Keratinocyte (primary cell): ENCODE measurements at regions not wholly inside any gene's neighbourhood (a gene's known extent, or its start where the extent isn't known, plus 50 kb on each side); places are given as distances from the start of the nearest gene placed in this dataset.

Experiments
- DNase-seq: peaks from one replicate; pipeline ENCODE4 v3.0.0-alpha.2; 2011; ENCODE audit warnings: low read depth, missing footprints, low spot score
- FAIRE-seq: peaks from 2 replicates; lab custom pipeline; 2011; peaks lifted over from hg19 to GRCh38; lab: Jason Lieb, UNC
- H2AFZ ChIP-seq: 2 replicates; pipeline ENCODE4 v1.6.0; 2012; ENCODE audit warnings: low read length, control low read depth, inconsistent platforms; ENCODE audit not compliant: control insufficient read depth
- H3K27ac ChIP-seq: 2 replicates; pipeline ENCODE4 v1.5.1; 2011; ENCODE audit warnings: low read length; ENCODE audit not compliant: control insufficient read depth, insufficient read depth
- H3K27me3 ChIP-seq: 3 replicates; pipeline ENCODE4 v1.6.0; 2011; ENCODE audit warnings: low read length; ENCODE audit not compliant: control insufficient read depth, insufficient read depth; ENCODE audit errors: extremely low read depth
- H3K36me3 ChIP-seq, 2 experiments: 2 replicates in 1 of 2; 3 replicates in 1 of 2; pipeline ENCODE4 v1.5.1; 2011; ENCODE audit warnings: low read length in 2 of 2, mild to moderate bottlenecking in 1 of 2; ENCODE audit not compliant: control insufficient read depth in 2 of 2, insufficient read depth in 2 of 2; ENCODE audit errors: extremely low read depth in 1 of 2
- H3K4me1 ChIP-seq: 3 replicates; pipeline ENCODE4 v1.5.1; 2011; ENCODE audit warnings: low read length; ENCODE audit not compliant: control insufficient read depth, insufficient read depth; ENCODE audit errors: extremely low read depth
- H3K4me2 ChIP-seq: 3 replicates; pipeline ENCODE4 v1.6.0; 2011; ENCODE audit warnings: low read depth, low read length; ENCODE audit not compliant: control insufficient read depth, insufficient read depth; ENCODE audit errors: extremely low read depth
- H3K4me3 ChIP-seq, 3 experiments: fragments of 200-600 bp in 1 of 3; sonication (generic) in 1 of 3; 2 replicates in 2 of 3; 3 replicates in 1 of 3; pipeline ENCODE4 v1.5.1; 2011 to 2016; ENCODE audit warnings: low read length in 3 of 3, mild to moderate bottlenecking in 3 of 3, control low read depth in 2 of 3, inconsistent platforms in 1 of 3, low read depth in 1 of 3, mixed read lengths in 1 of 3, mixed run types in 1 of 3, moderate library complexity in 1 of 3; ENCODE audit not compliant: control insufficient read depth in 2 of 3, insufficient read depth in 2 of 3; ENCODE audit errors: extremely low read depth in 1 of 3
- H3K79me2 ChIP-seq: 2 replicates; pipeline ENCODE4 v1.6.0; 2012; ENCODE audit warnings: low read length; ENCODE audit not compliant: control insufficient read depth, insufficient read depth
- H3K9ac ChIP-seq: 3 replicates; pipeline ENCODE4 v1.6.0; 2011; ENCODE audit warnings: low read length; ENCODE audit not compliant: control insufficient read depth, insufficient read depth; ENCODE audit errors: extremely low read depth
- H3K9me1 ChIP-seq: 3 replicates; pipeline ENCODE4 v1.6.0; 2011; ENCODE audit warnings: low read length; ENCODE audit not compliant: control insufficient read depth, insufficient read depth; ENCODE audit errors: extremely low read depth
- H3K9me3 ChIP-seq: 2 replicates; pipeline ENCODE4 v1.5.1; 2012; ENCODE audit warnings: low read depth, low read length; ENCODE audit not compliant: control insufficient read depth
- H4K20me1 ChIP-seq: 3 replicates; pipeline ENCODE4 v1.6.0; 2011; ENCODE audit warnings: low read length; ENCODE audit not compliant: control insufficient read depth, insufficient read depth; ENCODE audit errors: extremely low read depth
- CTCF ChIP-seq, 3 experiments: IDR thresholded peaks in 1 of 3; conservative IDR thresholded peaks in 1 of 3; optimal IDR thresholded peaks in 1 of 3; 2 replicates in 2 of 3; 3 replicates in 1 of 3; pipeline versions ENCODE3 to v1.5.1; 2011; ENCODE audit warnings: low read length in 3 of 3, mild to moderate bottlenecking in 3 of 3, moderate library complexity in 2 of 3, control low read depth in 1 of 3, inconsistent platforms in 1 of 3; ENCODE audit not compliant: insufficient read depth in 2 of 3; ENCODE audit errors: extremely low read depth in 1 of 3
- EZH2 ChIP-seq: IDR thresholded peaks from one replicate; pipeline ENCODE4 v1.6.1; 2012; ENCODE audit warnings: inconsistent platforms, mild to moderate bottlenecking, low read length, moderate library complexity
- dilution Hi-C: fragments of 300-500 bp; cut with MboI; formaldehyde crosslinking; loops from one replicate; pipeline ENCODE4 v1.7.0; 2020; ENCODE audit warnings: low sequenced_read_pairs; ENCODE audit not compliant: extremely low pct_ligation_motif_present

- no peak overlapping the region for H3K4me3 ChIP-seq
- H3K4me1 ChIP-seq: no peaks in the 10 kb centered on the region
- H2AFZ ChIP-seq: no peak overlapping the region
- H3K4me2 ChIP-seq: no peak overlapping the region
- H3K79me2 ChIP-seq: no peaks in the 10 kb centered on the region
- FAIRE-seq (no peak), DNase-seq (no peak)
- no peaks in the 10 kb centered on the region for H3K9me1 ChIP-seq
- no peak overlapping the region for H3K27ac ChIP-seq
- H3K27me3 ChIP-seq: no peaks in the 10 kb centered on the region
- H3K9me3 ChIP-seq: no peaks in the 10 kb centered on the region
- H3K9ac ChIP-seq: no peak overlapping the region
- dilution Hi-C loops: no loop called here
- no peaks in the 10 kb centered on the region for H3K36me3 ChIP-seq
- no peak for TF ChIP-seq CTCF (optimal IDR thresholded peaks at IDR 0.05 in 1 of 3, IDR thresholded peaks at IDR 0.05 in 1 of 3, conservative IDR thresholded peaks at IDR 0.05 in 1 of 3; ENCODE audit: extremely low read depth in 1 of 3, insufficient read depth in 2 of 3, low read length in 3 of 3)
- no peak for TF ChIP-seq EZH2
- no peaks in the 10 kb centered on the region for H4K20me1 ChIP-seq
Observed at GRCh38 chr3:117790235-117790987, 1080.8 kb downstream of the TUSC7 start.

GRCh38 chr3:117793622-117794265 is 1084.2 kb downstream of the TUSC7 start:
- DNase-seq: no peak
- Histone ChIP-seq H3K4me2 (no peak overlapping the region), H3K36me3 (no peaks in the 10 kb centered on the region), H4K20me1 (no peaks in the 10 kb centered on the region), H2AFZ (no peak overlapping the region), H3K27me3 (no peaks in the 10 kb centered on the region), H3K9ac (no peak overlapping the region), H3K9me3 (no peaks in the 10 kb centered on the region), H3K79me2 (no peaks in the 10 kb centered on the region), H3K9me1 (no peaks in the 10 kb centered on the region), H3K4me1 (no peaks in the 10 kb centered on the region), H3K4me3 (no peak overlapping the region), H3K27ac (no peak overlapping the region)
- TF ChIP-seq CTCF (optimal IDR thresholded peaks at IDR 0.05 in 1 of 3, IDR thresholded peaks at IDR 0.05 in 1 of 3, conservative IDR thresholded peaks at IDR 0.05 in 1 of 3; ENCODE audit: extremely low read depth in 1 of 3, insufficient read depth in 2 of 3, low read length in 3 of 3) (no peak), EZH2 (no peak)
- no peak for FAIRE-seq
- dilution Hi-C loops: no loop called here
